ENCODE measurements at regions not wholly inside any gene's neighbourhood (a gene's known extent, or its start where the extent isn't known, plus 50 kb on each side); places are given as distances from the start of the nearest gene placed in this dataset.

DNA sequence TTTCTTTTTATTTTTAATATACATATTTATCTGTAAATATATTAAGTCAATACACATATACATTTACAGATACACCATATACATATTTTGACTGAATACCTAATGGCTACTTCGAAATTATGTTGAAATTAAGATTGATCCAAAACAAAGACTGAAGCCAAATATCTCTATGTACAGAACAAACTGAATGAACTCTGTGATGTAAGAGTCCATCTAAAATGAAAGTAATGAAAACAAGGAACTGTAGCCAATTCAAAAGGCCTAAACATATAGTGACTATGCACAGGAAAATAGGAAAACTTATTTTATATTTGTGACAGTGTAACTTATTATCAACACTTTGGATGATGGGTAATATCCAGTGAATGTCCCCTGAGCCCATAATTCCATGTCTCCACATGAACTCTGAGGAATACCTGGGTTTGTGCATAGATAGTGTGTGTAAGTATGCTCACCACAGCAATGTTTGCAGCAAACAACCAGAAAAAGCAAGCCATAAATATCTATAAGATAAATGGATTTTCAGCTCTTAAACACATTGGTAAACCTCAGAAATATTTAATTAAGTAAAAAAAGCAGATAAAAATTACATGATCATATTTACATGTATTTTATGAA is 517.2 kb upstream of the CDH6 start:
- TF ChIP-seq POLR2A (IDR thresholded peaks at IDR 0.05) (no peak), CTCF (IDR thresholded peaks at IDR 0.05) (no peak)
